ENCODE measurements at regions not wholly inside any gene's neighbourhood (a gene's known extent, or its start where the extent isn't known, plus 50 kb on each side); places are given as distances from the start of the nearest gene placed in this dataset.

- ATAC-seq (no peak), DNase-seq (no peak)
- Mint-ChIP-seq H3K27ac (no peak overlapping the region), H3K36me3 (peaks cover 0 to 3% (median 2%) of the 10 kb centered on the region in 3 donors), H3K27me3 (peaks cover 0 to 3% (median 0%) of the 10 kb centered on the region in 5 donors), H3K4me3 (no peak overlapping the region), H3K4me1 (no peaks in the 10 kb centered on the region), H3K9me3 (peaks cover under 1 to 13% (median 3%) of the 10 kb centered on the region in 9 donors)
- POLR2A ChIA-PET: no interaction called here
These were observed 53.1 kb upstream of the STK39 start for GRCh38 chr2:168300460-168300859.

GRCh38 chr2:168304024-168304681 lies 56.8 kb upstream of the STK39 start:
- Mint-ChIP-seq H3K27ac (no peak overlapping the region), H3K36me3 (peaks cover 0 to 32% (median 27%) of the 10 kb centered on the region in 3 donors), H3K4me3 (no peak overlapping the region), H3K4me1 (no peaks in the 10 kb centered on the region), H3K27me3 (peaks cover 0 to 3% (median 0%) of the 10 kb centered on the region in 5 donors), H3K9me3 (peaks cover 19 to 49% (median 30%) of the 10 kb centered on the region in 9 donors)
- no peak for ATAC-seq
- POLR2A ChIA-PET: no interaction called here
- DNase-seq: no peak

GRCh38 chr2:168307379-168307778 lies 60.0 kb upstream of the STK39 start:
- POLR2A ChIA-PET: no interaction called here
- Mint-ChIP-seq H3K27ac (no peak overlapping the region), H3K27me3 (no peaks in the 10 kb centered on the region), H3K4me1 (no peaks in the 10 kb centered on the region), H3K4me3 (no peak overlapping the region), H3K36me3 (peaks cover 0 to 40% (median 29%) of the 10 kb centered on the region in 3 donors), H3K9me3 (peaks cover 19 to 52% (median 30%) of the 10 kb centered on the region in 9 donors)
- DNase-seq (no peak), ATAC-seq (no peak)

- no peak overlapping the region for H3K27ac Mint-ChIP-seq
- DNase-seq (no peak), ATAC-seq (no peak)
- H3K4me1 Mint-ChIP-seq: no peaks in the 10 kb centered on the region
- peaks cover 0 to under 1% (median 0%) of the 10 kb centered on the region in 5 donors for H3K27me3 Mint-ChIP-seq
- peaks cover 0 to 37% (median 25%) of the 10 kb centered on the region in 3 donors for H3K36me3 Mint-ChIP-seq
- H3K4me3 Mint-ChIP-seq: no peak overlapping the region
- H3K9me3 Mint-ChIP-seq: peaks cover 18 to 38% (median 28%) of the 10 kb centered on the region in 9 donors
- POLR2A ChIA-PET: no interaction called here
These were observed 63.2 kb upstream of the STK39 start for GRCh38 chr2:168310580-168310979.

- no peak for ATAC-seq
These were observed 64.0 kb upstream of the STK39 start for GRCh38 chr2:168311261-168311910.

GRCh38 chr2:168312036-168312822 lies 64.8 kb upstream of the STK39 start:
- peaks cover 5 to 21% (median 13%) of the 10 kb centered on the region in 9 donors for H3K9me3 Mint-ChIP-seq
- H3K36me3 Mint-ChIP-seq: peaks cover 0 to 22% (median 10%) of the 10 kb centered on the region in 3 donors
- no peaks in the 10 kb centered on the region for H3K4me1 Mint-ChIP-seq
- no peak for ATAC-seq
- H3K4me3 Mint-ChIP-seq: no peak overlapping the region
- no peak for DNase-seq
- POLR2A ChIA-PET: no interaction called here
- peaks cover 0 to 2% (median 0%) of the 10 kb centered on the region in 5 donors for H3K27me3 Mint-ChIP-seq
- H3K27ac Mint-ChIP-seq: no peak overlapping the region

More at GRCh38 chr2:168311261-168311910, 64.0 kb upstream of the STK39 start:
- Mint-ChIP-seq H3K4me3 (no peak overlapping the region), H3K36me3 (peaks cover 0 to 29% (median 17%) of the 10 kb centered on the region in 3 donors), H3K27ac (no peak overlapping the region), H3K27me3 (peaks cover 0 to 2% (median 0%) of the 10 kb centered on the region in 5 donors), H3K4me1 (no peaks in the 10 kb centered on the region), H3K9me3 (peaks cover 10 to 30% (median 20%) of the 10 kb centered on the region in 9 donors)
- POLR2A ChIA-PET: no interaction called here
- DNase-seq: no peak

- H3K27ac Mint-ChIP-seq: no peak overlapping the region
- no peaks in the 10 kb centered on the region for H3K4me1 Mint-ChIP-seq
- ATAC-seq (no peak), DNase-seq (no peak)
- peaks cover 0 to 7% (median 2%) of the 10 kb centered on the region in 3 donors for H3K36me3 Mint-ChIP-seq
- POLR2A ChIA-PET: no interaction called here
- H3K4me3 Mint-ChIP-seq: no peak overlapping the region
- H3K9me3 Mint-ChIP-seq: peaks cover 0 to 3% (median 2%) of the 10 kb centered on the region in 9 donors
- H3K27me3 Mint-ChIP-seq: peaks cover 0 to 2% (median 0%) of the 10 kb centered on the region in 5 donors
These were observed 66.8 kb upstream of the STK39 start for GRCh38 chr2:168314236-168314635.

- ATAC-seq: no peak
- Mint-ChIP-seq H3K27me3 (peaks cover 0 to 3% (median 0%) of the 10 kb centered on the region in 5 donors), H3K4me3 (no peak overlapping the region), H3K36me3 (no peaks in the 10 kb centered on the region), H3K9me3 (no peaks in the 10 kb centered on the region), H3K27ac (no peak overlapping the region), H3K4me1 (no peaks in the 10 kb centered on the region)
- no peak for DNase-seq
- POLR2A ChIA-PET: no interaction called here
These were observed 68.1 kb upstream of the STK39 start for GRCh38 chr2:168315331-168316072.

GRCh38 chr2:168316073-168316440 lies 68.7 kb upstream of the STK39 start:
- DNase-seq (no peak), ATAC-seq (no peak)
- Mint-ChIP-seq H3K36me3 (no peaks in the 10 kb centered on the region), H3K4me3 (no peak overlapping the region), H3K27ac (no peak overlapping the region), H3K4me1 (no peaks in the 10 kb centered on the region), H3K9me3 (no peaks in the 10 kb centered on the region), H3K27me3 (peaks cover 0 to 3% (median 0%) of the 10 kb centered on the region in 5 donors)
- POLR2A ChIA-PET: no interaction called here

GRCh38 chr2:168317282-168317681 lies 69.9 kb upstream of the STK39 start:
- H3K4me3 Mint-ChIP-seq: no peak overlapping the region
- H3K27me3 Mint-ChIP-seq: peaks cover 0 to 3% (median 2%) of the 10 kb centered on the region in 5 donors
- DNase-seq: no peak
- ATAC-seq: no peak
- H3K9me3 Mint-ChIP-seq: no peaks in the 10 kb centered on the region
- POLR2A ChIA-PET: no interaction called here
- no peaks in the 10 kb centered on the region for H3K4me1 Mint-ChIP-seq
- no peak overlapping the region for H3K27ac Mint-ChIP-seq
- no peaks in the 10 kb centered on the region for H3K36me3 Mint-ChIP-seq

GRCh38 chr2:168320267-168320666 lies 72.9 kb upstream of the STK39 start:
- Mint-ChIP-seq H3K4me1 (no peaks in the 10 kb centered on the region), H3K27ac (no peak overlapping the region), H3K36me3 (no peaks in the 10 kb centered on the region), H3K27me3 (peaks cover 0 to 10% (median 2%) of the 10 kb centered on the region in 5 donors), H3K9me3 (no peaks in the 10 kb centered on the region), H3K4me3 (no peak overlapping the region)
- ATAC-seq: no peak
- POLR2A ChIA-PET: no interaction called here
- DNase-seq: no peak

- peaks cover 0 to 10% (median 2%) of the 10 kb centered on the region in 5 donors for H3K27me3 Mint-ChIP-seq
- H3K36me3 Mint-ChIP-seq: peaks cover 0 to 8% (median 0%) of the 10 kb centered on the region in 3 donors
- POLR2A ChIA-PET: no interaction called here
- ATAC-seq (no peak), DNase-seq (no peak)
- H3K4me1 Mint-ChIP-seq: no peaks in the 10 kb centered on the region
- no peak overlapping the region for H3K4me3 Mint-ChIP-seq
- H3K27ac Mint-ChIP-seq: no peak overlapping the region
- no peaks in the 10 kb centered on the region for H3K9me3 Mint-ChIP-seq
These were observed 75.1 kb upstream of the STK39 start for GRCh38 chr2:168322325-168323007.

Measured in naive thymus-derived CD8-positive, alpha-beta T cell (primary cell).